MM.1S (cell line): ENCODE measurements at regions not wholly inside any gene's neighbourhood (a gene's known extent, or its start where the extent isn't known, plus 50 kb on each side); places are given as distances from the start of the nearest gene placed in this dataset.

Experiments used
- DNase-seq: peaks from one replicate; pipeline ENCODE4 v3.0.0-alpha.2; 2015
- H2AFZ ChIP-seq: fragments of 300-600 bp; sonication (generic); 2 replicates; pipeline ENCODE4 v1.6.0; 2016; ENCODE audit warnings: antibody characterized with exemption, low read length
- H3F3A ChIP-seq: fragments of 300-600 bp; sonication (generic); 2 replicates; pipeline ENCODE4 v1.6.1; 2016; ENCODE audit warnings: mild to moderate bottlenecking, antibody characterized with exemption, low read length, moderate library complexity, mixed read lengths; ENCODE audit not compliant: insufficient read depth
- H3K27ac ChIP-seq: fragments of 300-600 bp; sonication (generic); 2 replicates; pipeline ENCODE4 v1.5.1; 2016; ENCODE audit warnings: mild to moderate bottlenecking, low read length
- H3K27me3 ChIP-seq: fragments of 300-600 bp; sonication (generic); replicated peaks from 2 replicates; pipeline ENCODE4 v1.6.0; 2016; ENCODE audit warnings: low read length; ENCODE audit not compliant: insufficient read depth
- H3K36me3 ChIP-seq: fragments of 300-600 bp; sonication (generic); replicated peaks from 2 replicates; pipeline ENCODE4 v1.6.1; 2016; ENCODE audit warnings: mild to moderate bottlenecking, low read length, mixed read lengths; ENCODE audit not compliant: insufficient read depth
- H3K4me1 ChIP-seq: fragments of 300-600 bp; sonication (generic); 2 replicates; pipeline ENCODE4 v1.6.1; 2016; ENCODE audit warnings: low read length, mixed read lengths
- H3K4me2 ChIP-seq: fragments of 300-600 bp; sonication (generic); 2 replicates; pipeline ENCODE4 v1.6.0; 2016; ENCODE audit warnings: low read depth, low read length
- H3K4me3 ChIP-seq: fragments of 300-600 bp; sonication (generic); 2 replicates; pipeline ENCODE4 v1.5.1; 2016; ENCODE audit warnings: low read length, mixed read lengths
- H3K79me2 ChIP-seq: fragments of 300-600 bp; sonication (generic); 2 replicates; pipeline ENCODE4 v1.6.1; 2016; ENCODE audit warnings: mixed run types, low read length, mixed read lengths
- H3K9ac ChIP-seq: fragments of 300-600 bp; sonication (generic); 2 replicates; pipeline ENCODE4 v1.6.1; 2016; ENCODE audit warnings: low read length, mixed read lengths
- H3K9me2 ChIP-seq: fragments of 300-600 bp; sonication (generic); replicated peaks from 2 replicates; pipeline ENCODE4 v1.6.1; 2016; ENCODE audit warnings: mild to moderate bottlenecking, low read length, mixed read lengths; ENCODE audit not compliant: insufficient read depth
- H3K9me3 ChIP-seq: fragments of 300-600 bp; sonication (generic); replicated peaks from 2 replicates; pipeline ENCODE4 v1.6.1; 2016; ENCODE audit warnings: mild to moderate bottlenecking, low read length, mixed read lengths; ENCODE audit not compliant: insufficient read depth
- H4K20me1 ChIP-seq: fragments of 300-600 bp; sonication (generic); 2 replicates; pipeline ENCODE4 v1.6.1; 2016; ENCODE audit warnings: mild to moderate bottlenecking, low read length, moderate library complexity, mixed read lengths; ENCODE audit not compliant: insufficient read depth
- CTCF ChIP-seq: fragments of 300-600 bp; sonication (generic); IDR thresholded peaks from 2 replicates; pipeline ENCODE4 v1.5.1; 2016; ENCODE audit warnings: antibody characterized with exemption, low read length, mixed read lengths
- EZH2 ChIP-seq: fragments of 300-600 bp; sonication (generic); optimal IDR thresholded peaks from 2 replicates; pipeline ENCODE3; 2017; ENCODE audit warnings: low read depth, mild to moderate bottlenecking, antibody characterized with exemption, low read length, mixed read lengths
- EZH2phosphoT487 ChIP-seq: fragments of 300-600 bp; sonication (generic); IDR thresholded peaks from 2 replicates; pipeline ENCODE4 v1.6.1; 2018; ENCODE audit warnings: antibody characterized with exemption, low read length

- H3K9me2 ChIP-seq, result no peaks in the 10 kb centered on the region
- no peaks in the 10 kb centered on the region for H3K27me3 ChIP-seq
- H2AFZ ChIP-seq, result no peak overlapping the region
- no peak overlapping the region for H3K27ac ChIP-seq
- no peak overlapping the region for H3K4me3 ChIP-seq
- no peaks in the 10 kb centered on the region for H4K20me1 ChIP-seq
- TF ChIP-seq EZH2phosphoT487, result no peak
- no peak for TF ChIP-seq CTCF
- no peak for TF ChIP-seq EZH2
- no peaks in the 10 kb centered on the region for H3K9me3 ChIP-seq
- H3K36me3 ChIP-seq, result no peaks in the 10 kb centered on the region
- H3F3A ChIP-seq, result no peaks in the 10 kb centered on the region
- H3K79me2 ChIP-seq, result no peaks in the 10 kb centered on the region
- 0 out of 2 replicates have a peak, but pooled peaks cover 2% of the 10 kb centered on the region for H3K4me1 ChIP-seq
- DNase-seq, result peak; percentile 7
- no peak overlapping the region for H3K9ac ChIP-seq
- H3K4me2 ChIP-seq, result no peak overlapping the region
These were observed 751.2 kb downstream of the TSN start for GRCh38 chr2:122506620-122507019.

GRCh38 chr2:122507261-122507660 lies 751.8 kb downstream of the TSN start:
- Histone ChIP-seq H3K9me2 (no peaks in the 10 kb centered on the region), H3K4me3 (no peak overlapping the region), H3F3A (no peaks in the 10 kb centered on the region)

GRCh38 chr2:122512091-122512490 lies 756.6 kb downstream of the TSN start:
- H3K9me2 ChIP-seq, result no peaks in the 10 kb centered on the region
- no peaks in the 10 kb centered on the region for H3K9me3 ChIP-seq
- H3K9ac ChIP-seq, result no peak overlapping the region
- no peaks in the 10 kb centered on the region for H3K36me3 ChIP-seq
- H3K4me2 ChIP-seq, result no peak overlapping the region
- H2AFZ ChIP-seq, result no peak overlapping the region
- H3K4me3 ChIP-seq, result no peak overlapping the region
- H3K79me2 ChIP-seq, result no peaks in the 10 kb centered on the region
- H3K27ac ChIP-seq, result no peak overlapping the region
- no peak for DNase-seq
- TF ChIP-seq EZH2phosphoT487 (no peak), EZH2 (no peak), CTCF (no peak)
- no peaks in the 10 kb centered on the region for H3F3A ChIP-seq
- H3K4me1 ChIP-seq, result 0 out of 2 replicates have a peak, but pooled peaks cover 2% of the 10 kb centered on the region
- H4K20me1 ChIP-seq, result no peaks in the 10 kb centered on the region
- no peaks in the 10 kb centered on the region for H3K27me3 ChIP-seq

More at GRCh38 chr2:122507261-122507660, 751.8 kb downstream of the TSN start:
- H3K36me3 ChIP-seq, result no peaks in the 10 kb centered on the region
- H3K27me3 ChIP-seq, result no peaks in the 10 kb centered on the region
- no peak overlapping the region for H2AFZ ChIP-seq
- no peaks in the 10 kb centered on the region for H3K9me3 ChIP-seq
- H3K27ac ChIP-seq, result no peak overlapping the region
- H4K20me1 ChIP-seq, result no peaks in the 10 kb centered on the region
- H3K9ac ChIP-seq, result no peak overlapping the region
- TF ChIP-seq CTCF, result no peak
- no peak for TF ChIP-seq EZH2
- TF ChIP-seq EZH2phosphoT487, result no peak
- no peaks in the 10 kb centered on the region for H3K79me2 ChIP-seq
- DNase-seq, result no peak
- H3K4me1 ChIP-seq, result 0 out of 2 replicates have a peak, but pooled peaks cover 2% of the 10 kb centered on the region
- H3K4me2 ChIP-seq, result no peak overlapping the region
